OCI-LY3 (cell line): ENCODE measurements at regions not wholly inside any gene's neighbourhood (a gene's known extent, or its start where the extent isn't known, plus 50 kb on each side); places are given as distances from the start of the nearest gene placed in this dataset.
"Not testable (repeated sequence)": the region's sequence is repeated elsewhere in the genome, so short reads cannot be mapped to it uniquely, and the experiment has no call there.

Experiments
- EZH2phosphoT487 ChIP-seq: fragments of 200-600 bp; shearing (Covaris generic); IDR thresholded peaks from 2 replicates; pipeline ENCODE4 v1.6.1; 2018; ENCODE audit warnings: antibody characterized with exemption, mixed run types, low read depth
- TF ChIP-seq, protein P1 (sequence below): fragments of 200-600, 300-600 bp; sonication (generic); IDR thresholded peaks from 2 replicates; pipeline ENCODE4 v1.5.1; 2014; ENCODE audit warnings: antibody characterized with exemption, low read length, low read depth

DNA sequence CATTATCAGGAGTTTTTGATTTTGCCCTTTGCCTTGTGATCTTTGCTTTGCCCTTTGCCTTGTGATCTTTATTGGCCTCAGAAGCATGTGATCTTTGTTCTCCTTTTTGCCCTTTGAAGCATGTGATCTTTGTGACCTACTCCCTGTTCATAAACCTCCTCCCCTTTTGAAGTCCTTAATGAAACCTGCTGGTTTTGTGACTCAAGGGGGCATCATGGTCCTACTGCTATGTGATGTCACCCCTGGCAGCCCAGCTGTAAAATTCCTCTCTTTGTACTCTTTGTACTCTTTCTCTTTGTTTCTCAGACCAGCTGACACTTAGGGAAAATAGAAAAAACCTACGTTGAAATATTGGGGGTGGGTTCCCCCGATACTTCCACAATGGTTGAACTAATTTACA lies 356.1 kb upstream of the NRP1 start:
- TF ChIP-seq, protein P1, sequence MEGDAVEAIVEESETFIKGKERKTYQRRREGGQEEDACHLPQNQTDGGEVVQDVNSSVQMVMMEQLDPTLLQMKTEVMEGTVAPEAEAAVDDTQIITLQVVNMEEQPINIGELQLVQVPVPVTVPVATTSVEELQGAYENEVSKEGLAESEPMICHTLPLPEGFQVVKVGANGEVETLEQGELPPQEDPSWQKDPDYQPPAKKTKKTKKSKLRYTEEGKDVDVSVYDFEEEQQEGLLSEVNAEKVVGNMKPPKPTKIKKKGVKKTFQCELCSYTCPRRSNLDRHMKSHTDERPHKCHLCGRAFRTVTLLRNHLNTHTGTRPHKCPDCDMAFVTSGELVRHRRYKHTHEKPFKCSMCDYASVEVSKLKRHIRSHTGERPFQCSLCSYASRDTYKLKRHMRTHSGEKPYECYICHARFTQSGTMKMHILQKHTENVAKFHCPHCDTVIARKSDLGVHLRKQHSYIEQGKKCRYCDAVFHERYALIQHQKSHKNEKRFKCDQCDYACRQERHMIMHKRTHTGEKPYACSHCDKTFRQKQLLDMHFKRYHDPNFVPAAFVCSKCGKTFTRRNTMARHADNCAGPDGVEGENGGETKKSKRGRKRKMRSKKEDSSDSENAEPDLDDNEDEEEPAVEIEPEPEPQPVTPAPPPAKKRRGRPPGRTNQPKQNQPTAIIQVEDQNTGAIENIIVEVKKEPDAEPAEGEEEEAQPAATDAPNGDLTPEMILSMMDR, result not testable (repeated sequence)
- not testable (repeated sequence) for TF ChIP-seq EZH2phosphoT487
